NCI-H748 (cell line): ENCODE measurements at regions not wholly inside any gene's neighbourhood (a gene's known extent, or its start where the extent isn't known, plus 50 kb on each side); places are given as distances from the start of the nearest gene placed in this dataset.
"Not testable (repeated sequence)": the region's sequence is repeated elsewhere in the genome, so short reads cannot be mapped to it uniquely, and the experiment has no call there.

ENCODE experiments used
- DNase-seq: peaks from one replicate; lab custom pipeline; 2025; ENCODE audit not compliant: unreplicated experiment; lab: John Stamatoyannopoulos, UW

- peak; percentile 79 for DNase-seq
Observed at GRCh38 chr2:129923265-129924091, 56.0 kb upstream of the RAB6C start.

GRCh38 chr2:129924115-129924514 is 55.4 kb upstream of the RAB6C start:
- DNase-seq: not testable (repeated sequence)

DNA sequence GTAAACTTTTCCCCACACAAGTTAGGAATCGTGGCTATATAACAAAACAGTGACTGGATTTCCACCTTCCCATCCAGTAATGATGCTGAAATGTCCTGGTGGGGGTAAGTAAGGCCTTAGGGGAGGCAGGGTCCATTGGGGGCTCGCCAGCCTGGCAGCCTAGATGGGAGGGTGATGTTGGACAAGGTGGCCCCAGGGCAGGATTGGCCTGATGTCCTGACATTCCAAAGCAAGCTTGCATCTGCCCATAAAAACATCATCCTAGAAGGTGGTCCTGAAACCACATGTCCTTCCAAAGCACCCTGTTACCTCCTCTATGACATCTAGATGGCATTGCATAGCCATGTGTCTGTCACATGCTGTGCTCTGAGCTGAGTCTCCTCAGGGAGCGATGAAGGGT is 54.1 kb upstream of the RAB6C start:
- DNase-seq: no peak

- DNase-seq: no peak
Observed at GRCh38 chr2:129927696-129928095, 51.8 kb upstream of the RAB6C start.

- DNase-seq: no peak
Observed at GRCh38 chr2:129929321-129930290, 49.9 kb upstream of the RAB6C start.
